PC-9 (cell line): ENCODE measurements at regions not wholly inside any gene's neighbourhood (a gene's known extent, or its start where the extent isn't known, plus 50 kb on each side); places are given as distances from the start of the nearest gene placed in this dataset.

Experiments used
- EZH2 ChIP-seq: fragments of 200-600 bp; sonication (generic); IDR thresholded peaks from 2 replicates; pipeline ENCODE4 v1.8.0; 2017; ENCODE audit warnings: antibody characterized with exemption, low read depth
- TF ChIP-seq, protein P1 (sequence below): fragments of 200-600 bp; sonication (generic); conservative IDR thresholded peaks from 2 replicates; pipeline ENCODE4 v1.6.1; 2017; ENCODE audit warnings: mixed run types, antibody characterized with exemption, mild to moderate bottlenecking, moderate library complexity

DNA sequence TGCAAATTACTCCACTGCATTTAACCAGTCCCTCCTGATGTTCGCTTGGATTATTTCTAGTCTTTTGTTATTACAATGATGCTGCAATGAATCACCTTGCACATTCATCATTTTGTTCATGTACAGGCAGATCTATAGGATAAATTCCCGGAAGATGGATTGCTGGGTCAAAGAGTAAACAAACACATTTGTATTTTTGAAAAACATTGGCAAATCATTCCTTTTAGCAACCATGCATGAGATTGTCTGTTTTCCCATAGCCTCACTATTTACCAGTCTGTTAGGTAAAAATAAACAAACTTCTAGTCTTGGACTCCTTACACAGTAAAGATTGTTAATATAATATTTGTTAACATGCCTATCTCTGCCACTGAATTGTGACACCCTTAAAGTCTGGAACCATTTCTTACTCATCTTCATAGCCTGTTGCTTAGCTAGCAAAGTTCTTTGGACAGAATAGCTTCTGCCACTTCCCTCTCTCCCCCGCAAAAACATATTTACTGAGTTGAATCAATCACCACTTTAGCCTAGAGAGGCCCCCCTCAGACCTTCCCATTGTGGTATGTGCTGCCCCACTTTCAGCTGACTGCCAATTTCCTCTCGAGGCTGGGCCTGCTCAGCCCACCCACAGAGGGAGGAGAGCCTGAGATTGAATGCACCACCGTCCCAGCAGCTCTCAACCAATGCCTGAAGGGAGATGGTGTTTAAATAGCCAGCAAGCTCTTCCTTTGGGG, 108.4 kb upstream of the ATXN3L start:
- TF ChIP-seq, protein P1, sequence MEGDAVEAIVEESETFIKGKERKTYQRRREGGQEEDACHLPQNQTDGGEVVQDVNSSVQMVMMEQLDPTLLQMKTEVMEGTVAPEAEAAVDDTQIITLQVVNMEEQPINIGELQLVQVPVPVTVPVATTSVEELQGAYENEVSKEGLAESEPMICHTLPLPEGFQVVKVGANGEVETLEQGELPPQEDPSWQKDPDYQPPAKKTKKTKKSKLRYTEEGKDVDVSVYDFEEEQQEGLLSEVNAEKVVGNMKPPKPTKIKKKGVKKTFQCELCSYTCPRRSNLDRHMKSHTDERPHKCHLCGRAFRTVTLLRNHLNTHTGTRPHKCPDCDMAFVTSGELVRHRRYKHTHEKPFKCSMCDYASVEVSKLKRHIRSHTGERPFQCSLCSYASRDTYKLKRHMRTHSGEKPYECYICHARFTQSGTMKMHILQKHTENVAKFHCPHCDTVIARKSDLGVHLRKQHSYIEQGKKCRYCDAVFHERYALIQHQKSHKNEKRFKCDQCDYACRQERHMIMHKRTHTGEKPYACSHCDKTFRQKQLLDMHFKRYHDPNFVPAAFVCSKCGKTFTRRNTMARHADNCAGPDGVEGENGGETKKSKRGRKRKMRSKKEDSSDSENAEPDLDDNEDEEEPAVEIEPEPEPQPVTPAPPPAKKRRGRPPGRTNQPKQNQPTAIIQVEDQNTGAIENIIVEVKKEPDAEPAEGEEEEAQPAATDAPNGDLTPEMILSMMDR = no peak
- no peak for TF ChIP-seq EZH2
